ENCODE measurements at regions not wholly inside any gene's neighbourhood (a gene's known extent, or its start where the extent isn't known, plus 50 kb on each side); places are given as distances from the start of the nearest gene placed in this dataset.
"Not testable (repeated sequence)": the region's sequence is repeated elsewhere in the genome, so short reads cannot be mapped to it uniquely, and the experiment has no call there.

DNA sequence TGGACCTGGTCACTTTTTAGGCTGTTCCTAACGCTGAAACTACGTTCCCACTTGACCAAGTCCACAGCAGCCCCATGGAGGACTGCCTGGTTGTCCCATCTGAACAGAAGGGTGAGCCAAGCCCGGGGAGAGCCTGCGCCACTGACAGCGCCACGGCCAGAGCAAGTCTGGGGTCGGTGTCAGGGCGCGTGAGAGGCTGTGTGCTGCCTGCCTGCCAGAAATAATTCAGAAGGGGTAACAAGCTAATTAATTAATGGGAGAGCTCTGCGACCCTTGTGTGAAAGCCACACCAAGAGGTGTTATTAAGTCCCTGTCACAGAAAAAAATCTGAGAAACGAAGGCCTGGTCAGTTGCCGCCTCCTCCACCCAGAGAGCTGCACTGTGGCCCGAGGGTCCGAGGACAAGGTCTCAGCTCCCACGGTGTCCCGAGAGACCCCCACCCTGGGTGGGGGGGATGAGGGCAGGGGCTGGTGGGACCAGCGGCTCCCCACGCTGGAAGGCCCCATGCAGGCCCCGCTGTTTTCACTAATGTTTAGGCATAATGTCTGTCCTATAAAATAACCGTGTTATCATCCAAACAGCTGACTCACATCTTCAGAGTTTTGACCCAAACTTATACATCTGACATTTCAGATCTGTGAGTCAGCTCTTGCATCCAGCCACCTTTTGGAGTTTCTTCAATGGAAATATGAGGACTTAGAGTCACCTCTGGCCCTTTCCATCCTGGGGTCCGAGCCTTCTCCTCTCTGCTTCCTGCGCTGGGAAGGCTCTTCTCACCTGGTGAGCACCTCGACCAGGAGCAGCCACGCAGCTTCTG is 58.5 kb downstream of the DLL1 start:
- DNase-seq, result no peak

DNA sequence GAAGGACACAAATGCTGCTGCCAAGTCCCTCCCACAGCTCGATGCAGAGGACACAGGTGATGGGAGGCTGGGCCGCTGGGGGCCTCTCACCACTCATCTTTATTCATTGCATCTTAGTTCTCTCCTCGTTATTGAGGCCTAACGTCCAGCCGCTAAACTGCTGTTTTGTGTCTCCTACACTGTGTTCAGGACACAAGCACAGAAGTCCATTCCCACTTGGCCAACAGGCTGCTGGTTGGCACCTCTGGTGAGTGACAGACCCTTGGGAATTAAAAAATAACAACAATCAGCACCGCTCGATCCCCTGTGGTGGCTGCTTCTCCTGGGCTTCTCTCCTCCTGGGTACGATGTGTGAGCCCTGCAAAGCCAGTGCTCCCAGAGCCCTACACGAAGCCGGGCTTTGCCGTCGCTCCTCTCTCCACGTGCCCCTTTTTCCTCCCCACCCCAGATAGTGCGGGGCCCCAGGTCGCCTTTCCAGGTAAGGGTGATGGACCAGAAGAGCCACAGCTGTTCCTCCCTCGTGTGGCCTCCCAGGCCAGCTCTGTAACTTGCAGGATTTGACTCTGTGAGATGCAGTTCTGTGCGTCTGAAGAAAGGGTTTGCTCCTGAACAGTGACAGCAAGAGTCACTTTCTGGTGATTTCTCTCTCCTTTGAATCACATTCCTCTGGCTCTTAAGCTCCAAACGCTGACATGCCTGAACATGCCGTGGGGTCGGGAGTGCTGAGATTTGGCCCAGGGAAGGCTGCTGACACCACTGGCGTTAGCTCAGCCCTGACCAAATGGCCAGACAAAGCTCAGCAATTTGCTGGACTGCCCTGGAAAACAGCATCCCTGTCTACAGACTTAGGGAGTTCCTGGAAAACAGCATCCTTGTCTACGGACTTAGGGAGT is 59.3 kb downstream of the DLL1 start:
- DNase-seq, result no peak

DNA sequence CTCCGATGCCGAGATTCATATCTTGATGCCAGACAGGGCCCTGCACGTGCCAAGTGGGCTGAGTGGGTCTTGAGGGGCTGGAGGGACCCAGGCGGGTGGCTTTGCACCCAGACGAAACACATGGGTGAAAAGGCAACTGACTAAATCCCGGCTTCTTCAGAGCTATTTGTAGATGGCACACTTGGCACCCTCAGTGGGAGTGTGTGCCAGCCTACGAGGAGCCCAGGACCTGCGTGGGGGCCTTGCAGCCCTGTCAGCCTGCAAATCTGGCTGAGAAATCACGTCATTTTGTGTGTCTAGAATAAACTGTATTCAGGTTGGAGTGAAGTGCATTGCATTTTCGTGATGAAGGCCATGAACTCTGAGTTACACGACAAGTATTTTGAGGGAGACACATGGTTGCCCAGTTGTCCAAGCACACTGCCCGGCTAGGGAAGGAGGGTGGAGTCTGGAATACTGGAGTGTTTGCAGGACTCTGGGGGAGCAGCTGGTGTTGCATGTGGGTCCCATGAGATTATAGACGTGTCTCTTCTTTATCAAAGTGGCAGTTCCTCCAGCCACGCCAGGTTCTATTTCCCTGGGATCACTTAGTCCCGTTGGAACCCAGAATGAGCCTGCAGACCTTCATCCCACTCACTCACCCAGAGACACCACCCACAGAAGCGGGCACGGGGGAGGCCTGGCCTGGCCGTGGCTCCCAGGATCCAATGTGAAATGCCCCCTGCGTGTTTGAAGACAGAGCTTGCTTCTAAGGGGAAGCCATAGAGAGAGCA is 60.2 kb downstream of the DLL1 start:
- no peak for DNase-seq

DNA sequence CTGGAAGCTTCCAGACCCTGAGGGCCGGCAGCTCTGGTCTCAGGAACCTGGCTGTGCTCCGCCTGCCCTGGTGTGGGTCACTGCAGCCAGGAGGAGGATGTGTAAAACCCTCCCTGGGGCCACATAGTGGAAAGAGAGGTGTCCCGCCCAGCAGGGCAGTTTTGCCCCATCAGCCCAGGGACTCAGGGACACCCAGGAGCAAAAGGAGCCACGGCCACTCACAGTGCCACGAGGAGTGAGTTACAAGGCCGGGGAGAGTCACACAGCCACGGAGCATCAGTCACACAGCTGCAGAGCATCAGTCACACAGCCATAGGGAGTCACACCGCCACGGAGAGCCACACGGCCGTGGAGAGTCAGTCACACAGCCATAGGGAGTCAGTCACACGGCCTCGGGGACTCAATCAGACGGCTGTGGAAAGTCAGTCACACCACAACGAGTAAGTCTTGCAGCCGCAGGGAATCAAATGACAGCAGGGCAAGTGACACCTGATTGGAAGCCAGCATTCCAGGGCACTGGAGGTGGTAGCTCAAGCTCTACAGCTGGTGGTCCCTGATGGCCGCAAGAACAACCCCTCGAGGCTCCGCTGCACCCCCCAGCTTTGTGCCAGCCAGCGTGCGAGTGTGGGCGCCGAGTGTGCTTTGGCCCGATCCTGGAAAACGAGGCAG is 60.9 kb downstream of the DLL1 start:
- DNase-seq, result no peak

DNA sequence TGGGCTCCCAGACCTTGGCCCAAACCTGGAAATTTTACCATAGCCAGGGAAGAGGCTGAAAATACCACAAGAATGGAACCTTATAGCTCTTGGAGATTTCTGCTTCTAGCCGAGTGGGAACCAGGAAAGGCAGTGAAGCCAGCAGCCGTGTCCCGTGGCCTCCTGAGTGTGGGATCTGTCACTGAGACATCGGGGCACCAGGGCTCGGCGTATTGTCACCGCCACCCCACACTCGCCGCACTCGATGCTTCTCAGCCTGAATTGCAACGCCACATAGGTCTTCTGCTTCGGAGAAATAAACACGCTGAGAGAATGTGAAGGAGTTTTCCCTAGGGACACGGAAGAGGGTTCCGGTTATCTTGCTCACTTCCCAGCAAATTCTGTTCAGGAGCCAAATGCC is 61.5 kb downstream of the DLL1 start:
- DNase-seq, result no peak

DNA sequence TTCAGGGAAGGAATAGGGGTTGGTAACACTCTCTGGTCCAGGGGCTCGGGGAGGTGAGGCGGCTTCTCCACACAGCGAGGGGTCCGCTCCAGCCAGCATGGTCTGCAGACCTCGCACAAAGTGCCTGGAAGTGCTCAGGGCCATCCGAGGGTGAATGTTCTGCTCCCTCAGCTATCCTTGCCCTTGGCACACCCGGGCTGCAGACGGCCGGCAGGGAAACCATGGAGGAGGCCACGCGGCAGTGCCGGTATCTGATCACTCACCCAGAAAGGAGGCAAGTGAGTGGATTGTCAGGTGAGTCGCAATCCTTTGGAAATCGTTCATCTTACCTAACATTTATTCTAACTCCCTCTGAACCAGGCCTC is 62.0 kb downstream of the DLL1 start:
- DNase-seq, result no peak

DNA sequence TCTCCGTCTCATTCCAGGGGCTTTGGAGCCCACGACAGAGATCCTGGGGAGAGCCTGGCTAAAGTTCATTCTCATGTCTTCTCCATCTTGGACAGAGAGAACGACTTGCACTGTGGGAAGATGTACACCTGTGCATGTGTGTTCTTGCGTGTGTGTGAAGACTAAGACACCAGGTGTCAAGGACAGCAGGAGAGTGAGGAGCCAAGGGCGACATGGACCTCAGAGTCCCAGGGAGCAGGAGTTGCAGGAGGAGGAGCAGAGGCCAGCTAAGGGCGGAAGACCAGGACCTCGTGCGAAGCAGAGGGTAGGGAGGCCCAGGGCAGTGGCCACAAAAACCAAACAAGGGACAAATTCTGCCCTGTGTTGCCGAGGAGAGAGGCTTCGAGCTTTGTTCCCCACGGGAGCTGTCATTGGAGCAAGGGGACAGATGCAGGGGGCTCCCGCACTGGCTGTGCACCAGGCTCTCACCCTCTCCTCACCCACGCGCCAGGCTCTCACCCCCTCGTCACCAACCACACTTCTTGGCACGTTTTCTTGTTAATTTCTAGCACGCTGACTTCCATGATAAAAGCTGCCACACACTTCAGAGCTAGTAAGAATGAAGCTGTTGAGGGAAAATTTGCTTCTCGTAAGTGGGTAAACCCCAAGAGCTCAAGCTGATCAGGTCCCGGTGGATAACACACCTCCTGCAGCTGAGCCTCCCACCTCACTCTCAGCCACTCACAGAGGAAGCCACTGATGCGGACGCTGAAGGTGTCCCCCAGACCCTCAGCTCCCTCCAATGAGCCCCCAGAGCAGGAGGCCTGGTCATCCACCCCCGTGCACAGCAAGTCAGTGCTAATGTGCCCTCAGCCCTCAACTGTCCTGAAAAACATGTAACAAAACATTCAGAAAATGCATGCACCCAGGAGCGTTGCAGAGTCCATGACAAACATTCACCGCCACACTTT is 62.6 kb downstream of the DLL1 start:
- no peak for DNase-seq

DNA sequence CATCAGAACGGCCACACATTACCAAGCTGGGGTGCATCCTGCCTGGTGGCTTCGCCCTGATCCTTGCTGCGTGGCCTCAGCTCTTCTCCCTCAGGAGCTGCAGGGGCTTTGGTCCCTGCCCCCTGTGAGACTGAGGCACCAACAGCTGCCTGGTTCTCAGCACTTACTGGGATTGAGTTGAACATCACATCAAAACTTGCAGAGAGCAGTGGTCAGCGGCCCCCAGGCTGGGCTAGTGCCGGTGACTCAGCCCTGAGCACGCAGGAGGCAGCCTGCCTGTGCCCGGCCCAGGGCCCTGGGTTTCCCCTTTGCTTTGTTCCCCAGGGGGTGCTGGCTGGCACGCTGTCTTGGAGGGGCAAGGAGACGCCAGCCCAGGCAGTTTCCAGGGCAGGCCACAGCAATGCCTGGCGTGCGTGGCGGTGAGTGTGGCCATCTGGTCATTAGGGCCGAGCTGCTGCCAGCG is 63.3 kb downstream of the DLL1 start:
- DNase-seq, result no peak

DNA sequence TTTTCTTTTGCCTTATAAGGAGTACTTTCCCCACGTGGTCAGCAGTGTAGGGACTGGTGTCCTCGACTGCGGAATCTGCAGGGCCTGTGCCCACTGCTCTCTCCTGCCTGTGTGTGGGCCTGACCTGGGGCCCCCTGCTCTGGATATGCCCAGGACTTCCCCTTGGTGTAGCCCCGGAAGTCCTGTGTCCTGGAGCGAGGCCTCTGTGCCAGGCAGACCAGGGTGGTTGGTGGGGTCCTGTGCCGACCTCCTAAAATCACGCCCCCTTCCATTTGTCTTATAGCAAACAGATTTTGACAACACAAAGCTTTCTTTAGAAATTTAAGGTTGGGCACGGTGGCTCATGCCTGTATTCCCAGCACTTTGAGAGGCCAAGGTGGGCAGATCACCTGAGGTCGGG is 64.2 kb downstream of the DLL1 start:
- no peak for DNase-seq

DNA sequence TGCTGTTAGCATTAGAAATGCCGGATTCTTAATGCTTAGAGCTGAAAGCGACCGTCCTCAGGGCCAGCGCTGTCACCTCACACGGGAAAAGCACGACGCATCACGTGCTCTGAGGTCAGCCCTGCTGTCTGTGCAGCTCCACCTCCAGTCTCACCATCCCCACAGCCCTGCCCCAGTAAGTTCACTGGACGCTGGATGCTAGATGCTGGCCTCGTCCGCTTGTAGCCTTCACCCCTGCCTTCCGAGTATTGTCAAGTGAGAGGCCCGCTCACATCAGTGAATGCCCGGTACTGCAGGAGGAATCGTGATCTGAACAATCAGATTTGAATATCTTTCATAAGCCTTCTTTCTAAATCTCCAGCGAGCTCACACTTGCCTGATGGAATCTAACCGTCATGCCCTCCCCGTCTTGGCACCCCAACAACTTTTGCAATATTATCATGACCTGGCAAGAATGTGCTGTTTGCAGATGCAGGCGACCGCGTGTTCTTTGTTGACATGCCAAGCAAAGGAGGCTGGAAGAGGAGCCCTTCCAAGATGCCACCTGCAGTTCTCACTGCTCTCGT is 64.9 kb downstream of the DLL1 start:
- no peak for DNase-seq

DNA sequence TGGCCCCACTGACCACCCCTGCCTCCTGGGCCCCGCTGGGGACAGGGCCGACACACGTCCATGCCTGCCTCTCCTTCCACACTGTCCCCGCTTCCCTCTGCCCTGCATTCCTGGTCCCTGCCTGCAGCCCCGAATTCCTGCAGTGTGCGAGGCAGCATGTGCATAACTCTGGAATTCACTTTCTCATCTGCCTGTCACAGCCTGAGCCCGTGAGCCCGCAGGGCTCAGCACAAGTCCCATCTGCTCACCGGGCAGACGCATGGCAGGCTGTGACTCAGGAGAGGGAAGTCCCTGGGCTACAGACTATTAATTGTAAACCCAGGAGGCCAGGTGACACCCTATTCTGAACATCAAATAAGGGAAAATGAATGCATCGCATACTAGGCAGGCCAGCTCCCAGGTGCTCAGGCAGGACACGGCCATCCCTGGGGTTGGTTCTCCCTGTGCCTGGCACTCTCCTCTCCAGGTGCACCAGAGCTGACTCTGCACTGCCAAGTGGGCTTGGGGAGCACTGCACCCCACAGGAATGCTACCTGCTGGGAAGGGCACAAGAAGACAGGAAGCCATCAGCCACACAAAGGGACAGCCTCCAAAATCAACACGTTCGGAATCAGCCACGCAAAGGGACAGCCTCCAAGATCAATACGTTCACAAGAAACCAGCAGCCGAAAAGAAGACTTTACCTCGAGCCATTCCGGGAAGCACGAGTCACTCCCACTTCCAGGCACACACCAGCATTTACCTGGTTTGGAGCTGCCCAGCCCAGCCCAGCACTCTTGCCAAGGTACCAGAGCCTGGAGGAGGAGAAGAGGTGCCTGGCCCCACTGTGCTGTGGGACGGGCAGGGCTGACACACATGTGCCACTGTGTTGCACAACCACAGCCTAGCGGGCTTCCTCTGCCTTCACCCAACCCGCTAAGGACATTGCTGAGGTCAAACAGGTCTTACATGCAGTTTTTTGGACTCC is 65.9 kb downstream of the DLL1 start:
- no peak for DNase-seq

DNA sequence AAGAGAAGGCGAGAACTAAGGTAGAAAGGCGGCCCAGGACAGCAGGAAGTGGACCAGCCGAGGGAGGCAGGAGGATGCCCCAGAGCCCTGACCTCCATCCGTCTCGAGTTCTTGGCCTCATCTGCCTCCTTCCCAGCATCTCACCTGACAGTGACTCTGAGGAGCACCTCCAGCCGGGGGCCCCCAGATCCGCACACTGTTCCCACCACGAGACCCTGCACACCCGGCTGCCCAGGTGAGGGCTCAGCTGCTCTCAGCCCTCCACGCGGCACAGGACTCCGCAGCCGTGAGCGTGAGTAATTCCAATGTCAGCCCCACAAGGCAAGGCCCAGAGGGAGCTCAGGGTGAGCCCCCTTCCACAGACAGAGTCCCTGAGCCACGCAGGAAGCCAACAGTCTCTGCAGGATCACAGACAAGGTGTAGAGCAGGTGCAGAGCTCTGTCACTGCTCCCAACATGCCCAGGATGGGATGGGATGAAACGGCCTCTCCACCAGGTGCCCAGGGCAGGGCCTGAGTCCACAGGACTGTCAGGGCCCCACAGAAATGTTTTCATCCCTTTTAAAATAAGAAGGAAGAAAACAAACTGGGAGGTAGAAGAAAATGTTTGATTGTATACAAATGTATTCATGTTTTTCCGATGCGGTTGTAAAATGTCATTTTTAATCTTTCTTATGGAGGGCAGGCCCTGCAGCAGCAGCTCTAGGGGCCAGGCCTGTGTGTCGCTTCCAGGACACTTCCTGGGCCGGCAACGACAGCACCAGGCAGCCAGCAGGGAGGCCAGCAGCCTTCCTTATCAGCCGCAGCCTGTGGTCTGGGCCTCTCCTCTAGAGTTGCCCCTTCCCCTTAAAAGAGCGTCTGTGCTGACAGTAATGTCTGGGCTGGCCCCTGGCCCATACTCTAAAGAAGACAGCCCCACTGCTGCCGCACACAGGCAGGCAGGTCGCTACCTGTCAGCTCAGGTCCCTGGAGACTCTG is 66.9 kb downstream of the DLL1 start:
- DNase-seq, result no peak

DNA sequence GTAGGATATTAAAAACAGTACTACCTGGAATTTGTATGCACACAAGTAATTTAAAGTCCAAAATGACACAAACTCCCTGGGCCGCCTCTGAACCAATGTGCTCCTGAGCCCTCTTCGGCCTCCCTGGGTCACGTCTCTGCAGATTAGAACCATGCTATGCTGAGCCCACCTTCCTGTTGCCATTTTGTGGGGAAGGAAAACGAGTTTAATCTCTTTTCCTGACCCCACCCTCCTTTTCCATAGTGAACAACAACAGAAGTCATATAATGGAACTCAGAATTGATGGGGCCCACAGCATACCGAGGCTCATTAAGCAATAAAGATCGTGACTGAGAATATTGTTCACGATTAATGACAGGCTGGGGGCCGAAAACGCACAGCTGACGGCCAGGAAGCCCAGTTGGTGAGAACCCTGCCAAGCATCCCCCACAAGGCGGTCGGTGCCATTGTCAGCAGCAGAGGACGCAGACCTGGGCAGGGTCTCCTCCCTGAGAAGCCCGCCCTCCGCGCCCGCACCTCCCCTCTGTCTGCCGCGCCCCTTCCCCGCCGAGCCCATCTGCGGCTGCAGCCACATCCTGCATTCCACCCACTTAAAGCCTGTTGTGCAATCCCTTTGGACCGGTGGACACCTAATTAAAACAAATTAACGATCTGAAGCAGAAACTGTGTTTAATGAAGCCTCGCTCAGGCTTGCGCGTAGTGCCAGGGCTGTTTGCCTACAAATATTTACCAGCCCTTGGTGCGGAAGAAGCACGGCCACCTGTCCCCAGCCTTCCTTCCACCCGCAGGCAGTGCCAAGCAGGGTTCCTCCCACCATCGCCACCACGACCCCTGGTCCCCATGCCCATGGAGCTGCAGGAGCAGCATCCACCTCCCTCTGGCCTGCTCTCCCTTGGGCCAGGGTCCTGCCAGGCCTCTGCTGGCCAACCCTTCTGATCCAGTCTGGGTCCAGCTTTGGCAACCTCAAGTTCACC is 68.1 kb downstream of the DLL1 start:
- no peak for DNase-seq

DNA sequence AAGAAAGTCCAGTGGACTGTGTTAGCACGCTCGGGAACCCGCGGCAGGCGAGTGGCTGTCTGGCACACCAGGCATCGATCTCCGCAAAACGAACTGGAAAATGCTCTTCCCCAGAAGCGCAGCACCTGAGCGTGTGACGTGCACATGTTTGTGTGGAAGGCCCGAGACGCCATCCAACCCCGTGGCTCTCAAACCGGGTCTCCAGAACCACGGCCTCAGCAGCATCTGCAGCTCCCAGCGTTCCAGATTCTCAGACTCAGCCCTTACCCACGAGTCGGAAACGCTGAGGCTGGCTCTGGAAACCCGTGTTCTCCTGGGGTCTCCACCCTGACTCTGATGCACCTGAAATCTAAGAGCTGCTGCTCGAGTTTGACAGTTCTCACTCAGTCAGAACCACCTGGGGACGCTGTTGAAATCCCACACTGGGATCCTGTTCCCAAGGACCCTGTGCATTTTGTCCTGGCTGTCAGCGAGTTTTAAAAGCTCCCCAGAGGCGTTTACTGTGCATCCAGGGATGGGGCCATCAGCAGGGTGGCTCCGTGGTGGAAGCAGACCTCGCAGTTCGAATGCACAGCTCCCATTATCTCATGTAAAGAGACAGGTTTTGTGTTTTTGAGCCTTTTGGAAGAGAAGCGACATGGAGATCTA is 69.0 kb downstream of the DLL1 start:
- DNase-seq, result no peak

DNA sequence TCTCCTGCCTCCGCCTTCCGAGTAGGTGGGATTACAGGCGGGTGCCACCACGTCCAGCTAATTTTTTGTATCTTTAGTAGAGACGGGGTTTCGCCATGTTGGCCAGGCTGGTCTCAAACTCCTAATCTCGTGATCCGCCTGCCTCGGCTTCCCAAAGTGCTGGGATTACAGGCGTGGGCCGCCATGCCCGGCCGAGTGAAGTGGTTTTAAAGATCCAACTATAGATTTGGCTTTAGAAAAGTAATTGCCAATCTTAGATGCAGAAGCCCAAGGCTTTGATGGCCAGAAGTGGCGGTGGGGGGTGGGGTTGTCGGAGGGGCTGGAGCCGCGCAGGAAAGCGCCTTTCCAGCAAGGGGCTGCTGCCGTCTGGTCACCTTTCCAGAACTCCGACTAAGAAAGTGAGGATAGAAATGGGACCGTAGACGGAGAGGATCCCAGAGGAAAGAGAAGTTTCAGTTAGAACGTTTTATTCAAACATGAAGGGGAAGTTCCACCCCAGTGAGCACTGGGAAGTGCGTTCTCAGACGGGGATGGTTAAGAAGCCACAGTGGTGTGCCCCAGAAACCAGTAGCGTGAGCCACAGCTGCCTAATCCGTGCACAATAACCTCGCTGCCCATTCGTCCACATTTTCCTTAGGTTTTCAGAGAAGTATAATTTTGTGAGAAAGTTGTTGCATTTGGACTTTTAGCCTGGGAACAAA is 69.7 kb downstream of the DLL1 start:
- no peak for DNase-seq

DNA sequence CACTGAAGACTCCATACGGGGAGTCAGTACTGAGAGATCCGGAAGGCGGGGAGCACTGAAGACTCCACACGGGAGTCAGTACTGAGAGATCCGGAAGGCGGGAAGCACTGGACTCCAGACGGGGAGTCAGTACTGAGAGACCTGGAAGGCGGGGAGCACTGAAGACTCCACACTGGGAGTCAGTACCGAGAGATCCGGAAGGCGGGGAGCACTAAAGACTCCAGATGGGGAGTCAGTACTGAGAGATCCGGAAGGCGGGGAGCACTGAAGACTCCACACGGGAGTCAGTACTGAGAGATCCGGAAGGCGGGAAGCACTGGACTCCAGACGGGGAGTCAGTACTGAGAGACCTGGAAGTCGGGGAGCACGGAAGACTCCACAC is 77.2 kb downstream of the DLL1 start:
- DNase-seq, result not testable (repeated sequence)

Data from CD4-positive, alpha-beta T cell treated with Interleukin-17A for 1 hour (primary cell).